ENCODE measurements at regions not wholly inside any gene's neighbourhood (a gene's known extent, or its start where the extent isn't known, plus 50 kb on each side); places are given as distances from the start of the nearest gene placed in this dataset.

GRCh38 chr3:83740504-83740903, 1218.3 kb upstream of the CADM2 start:
- Histone ChIP-seq H3K79me2 (ENCODE audit: control insufficient read depth, insufficient read depth, low read length) (no peaks in the 10 kb centered on the region), H3K9me1 (ENCODE audit: control insufficient read depth, insufficient read depth, low read length) (no peaks in the 10 kb centered on the region), H3K36me3 (ENCODE audit: control insufficient read depth, insufficient read depth, low read length) (no peaks in the 10 kb centered on the region), H3K9me3 (replicated peaks; ENCODE audit: control insufficient read depth, insufficient read depth, low read depth, low read length) (no peaks in the 10 kb centered on the region), H3K9ac (ENCODE audit: insufficient read depth in 1 of 2, low read depth in 2 of 2, low read length in 2 of 2) (no peak overlapping the region), H4K20me1 (replicated peaks; ENCODE audit: control insufficient read depth, insufficient read depth, low read length) (no peaks in the 10 kb centered on the region), H2AFZ (ENCODE audit: low read depth, low read length) (no peak overlapping the region), H3K27ac (ENCODE audit: extremely low read depth, low read depth, low read length) (no peak overlapping the region), H3K4me1 (replicated peaks in 1 of 2; ENCODE audit: control insufficient read depth in 2 of 2, insufficient read depth in 2 of 2, low read length in 2 of 2) (no peaks in the 10 kb centered on the region), H3K4me3 (no peak overlapping the region), H3K27me3 (ENCODE audit: control insufficient read depth in 2 of 2, insufficient read depth in 2 of 2, low read length in 2 of 2) (no peaks in the 10 kb centered on the region), H3K4me2 (ENCODE audit: insufficient read depth, low read length) (no peak overlapping the region)
- DNase-seq (ENCODE audit: extremely low read depth in 1 of 4, low spot score in 3 of 4) (no peak), ATAC-seq (no peak), FAIRE-seq (no peak)
- BruUV-seq (replicated peaks) = no TSS peak
- TF ChIP-seq RBM17 (IDR thresholded peaks at IDR 0.05; ENCODE audit: borderline replicate concordance, low read depth, low read length) (no peak), HNRNPK (IDR thresholded peaks at IDR 0.05; ENCODE audit: low read depth, low read length, poor library complexity, severe bottlenecking) (no peak), HDAC6 (IDR thresholded peaks at IDR 0.05; ENCODE audit: low read depth, low read length) (no peak), ZBTB33 (CRISPR knock-in tag; IDR thresholded peaks at IDR 0.05) (no peak), MCM7 (IDR thresholded peaks at IDR 0.05) (no peak), RBM15 (IDR thresholded peaks at IDR 0.05; ENCODE audit: insufficient read depth, low read length) (no peak), JUNB (CRISPR knock-in tag; conservative IDR thresholded peaks at IDR 0.05) (no peak), NONO (IDR thresholded peaks at IDR 0.05; ENCODE audit: low read depth in 2 of 2, low read length in 1 of 2) (no peak), TAF9B (IDR thresholded peaks at IDR 0.05; ENCODE audit: partially characterized antibody) (no peak), NFIX (CRISPR knock-in tag; IDR thresholded peaks at IDR 0.05; ENCODE audit: low read depth) (no peak), ZNF197 (CRISPR knock-in tag; IDR thresholded peaks at IDR 0.05; ENCODE audit: low read depth) (no peak), SMARCB1 (IDR thresholded peaks at IDR 0.05; ENCODE audit: insufficient read length, low read depth) (no peak), MXI1 (IDR thresholded peaks at IDR 0.05; ENCODE audit: low read depth, low read length) (no peak), KLF1 (tag; IDR thresholded peaks at IDR 0.05) (no peak), PHB (CRISPR knock-in tag; IDR thresholded peaks at IDR 0.05) (no peak)
- in situ Hi-C loops (cut with MboI) (no loop called here), intact Hi-C loops (cut with micrococcal nuclease) (no loop called here)
- POLR2A ChIA-PET = no interaction called here
- CTCF ChIA-PET (ENCODE audit: low intra/inter-chr PET ratio) = no interaction called here
- WGBS (ENCODE audit: insufficient coverage, low coverage, missing lambda C conversion rate) = 0% methylated on average over 1 of the region's 1 CpG

All from K562 (cell line).